Kidney capillary endothelial cell (primary cell): ENCODE measurements at regions not wholly inside any gene's neighbourhood (a gene's known extent, or its start where the extent isn't known, plus 50 kb on each side); places are given as distances from the start of the nearest gene placed in this dataset.

ENCODE experiments used
- DNase-seq: peaks from one replicate; pipeline ENCODE4 v3.0.0-alpha.2; 2018; ENCODE audit warnings: low spot score

GRCh38 chr1:168631671-168632400, 55.4 kb downstream of the XCL1 start:
- no peak for DNase-seq

DNA sequence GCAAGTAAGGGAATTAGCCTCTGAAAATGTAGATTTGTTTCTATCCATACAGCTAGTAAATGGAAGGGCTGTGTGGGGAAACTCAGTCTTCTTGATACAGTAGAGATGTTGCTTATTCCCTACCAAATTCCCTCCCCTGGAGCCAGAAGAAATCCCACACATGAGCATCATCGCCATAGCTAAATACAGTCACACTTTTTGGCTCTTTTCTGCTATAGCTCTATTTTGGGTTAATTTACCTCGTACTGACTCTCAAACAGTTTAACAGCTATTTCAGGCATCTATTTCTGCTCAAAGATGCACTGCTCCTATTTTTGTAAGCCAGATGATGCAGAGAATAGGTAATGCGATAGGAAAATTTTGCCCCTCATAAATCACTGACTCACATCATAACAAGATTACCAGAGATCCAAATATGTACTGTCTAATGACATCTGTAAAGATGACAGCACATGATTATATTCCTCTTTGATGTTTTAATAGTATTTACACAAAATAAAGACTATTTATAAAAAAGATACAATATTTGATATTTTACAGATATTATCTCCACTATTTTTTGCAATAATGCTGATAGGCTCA, 58.6 kb downstream of the XCL1 start:
- DNase-seq = no peak

DNA sequence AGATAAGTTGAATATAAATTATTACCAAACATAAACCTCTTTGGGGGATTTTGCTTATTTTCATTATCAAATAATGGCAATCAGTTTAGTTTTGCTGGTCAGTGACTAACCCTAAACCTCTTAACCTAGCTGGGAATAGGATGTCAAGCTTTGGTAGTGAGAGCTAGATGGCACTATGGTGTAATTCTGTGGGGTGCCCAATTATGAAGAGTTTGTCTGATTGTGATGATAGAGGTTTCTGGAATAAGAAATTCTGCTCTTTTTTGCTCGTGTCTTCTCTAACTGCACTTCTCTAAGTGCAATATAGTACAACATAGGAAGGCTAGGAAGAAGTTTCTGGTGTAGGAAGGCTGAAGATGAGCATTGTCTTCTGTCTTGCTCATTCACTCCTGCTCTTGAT, 59.8 kb downstream of the XCL1 start:
- no peak for DNase-seq

- DNase-seq = no peak
Observed at GRCh38 chr1:168636642-168637111, 60.3 kb downstream of the XCL1 start.

DNA sequence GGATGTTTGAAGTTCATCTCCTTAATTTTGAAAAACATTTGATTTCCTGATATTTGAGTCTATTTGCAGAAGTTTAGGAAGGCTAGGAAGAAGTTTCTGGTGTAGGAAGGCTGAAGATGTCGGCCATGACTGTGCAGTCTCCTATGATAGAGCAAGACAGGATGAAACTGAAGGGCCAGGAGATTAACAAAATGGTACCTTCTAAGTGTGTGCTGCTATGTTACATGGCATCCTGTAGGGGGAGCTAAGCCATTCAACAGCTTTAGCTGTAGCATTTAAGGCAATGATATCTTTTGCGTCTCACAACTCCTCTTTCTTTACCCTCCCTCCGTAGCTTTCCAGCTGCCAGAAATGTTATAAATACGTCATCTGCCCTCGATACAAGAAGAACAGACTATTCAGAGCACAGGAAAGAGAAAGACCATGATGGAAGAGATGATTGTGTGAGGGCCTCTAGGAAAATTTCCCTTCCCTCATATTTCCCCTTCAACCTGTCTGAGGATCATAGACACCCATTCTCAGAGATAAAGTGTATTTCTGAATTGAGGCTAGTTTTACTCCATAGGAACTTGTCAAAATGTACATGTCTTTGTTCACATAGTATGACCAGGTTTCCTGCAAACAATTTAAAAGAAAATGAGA, 61.1 kb downstream of the XCL1 start:
- DNase-seq = peak; percentile 53

GRCh38 chr1:168638884-168639283, 62.5 kb downstream of the XCL1 start:
- DNase-seq = no peak

DNA sequence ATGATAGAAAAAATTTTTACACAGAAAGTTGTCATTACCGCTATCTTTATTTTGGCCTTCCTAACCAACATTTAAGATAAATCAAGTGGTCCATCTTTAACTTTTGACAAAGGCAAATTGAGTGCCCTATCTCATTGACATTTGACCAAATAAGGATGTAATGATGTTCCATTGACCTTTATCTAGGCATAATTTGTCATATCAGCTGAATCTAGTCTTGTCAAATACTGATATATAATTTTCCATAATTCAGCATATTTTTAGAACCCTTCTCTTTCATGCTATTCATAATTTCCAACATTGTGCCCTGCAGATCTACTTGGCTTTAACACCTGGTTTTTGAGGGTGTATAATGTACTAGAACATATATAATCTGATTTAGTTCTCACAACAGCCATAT, 63.8 kb downstream of the XCL1 start:
- DNase-seq = no peak

- DNase-seq = no peak
Observed at GRCh38 chr1:168640836-168641235, 64.4 kb downstream of the XCL1 start.

DNA sequence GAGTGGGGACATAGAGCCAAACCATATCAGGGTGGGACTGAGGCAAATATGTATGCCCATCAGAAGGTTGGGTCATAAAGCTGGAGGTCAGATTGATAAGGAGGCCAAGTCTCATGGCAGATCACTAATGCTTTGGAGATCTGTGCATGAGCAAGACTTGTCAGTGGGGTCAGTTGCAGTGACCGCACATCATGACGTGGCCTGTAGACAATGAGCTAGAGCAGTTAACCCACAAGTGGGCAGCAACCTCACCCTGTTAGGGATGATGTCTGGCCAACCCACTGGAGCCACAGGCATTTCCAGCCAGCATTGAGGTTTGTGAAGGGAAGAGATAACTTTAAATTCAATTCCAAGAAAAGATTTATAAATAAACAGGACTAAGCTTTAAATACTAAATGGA, 66.7 kb downstream of the XCL1 start:
- DNase-seq = no peak
